Activated naive CD8-positive, alpha-beta T cell treated with anti-CD3 and anti-CD28 coated beads, Interleukin-2, amount 10 ng/mL, durations not matched to agents 7 days and 5 days (primary cell): ENCODE measurements at regions not wholly inside any gene's neighbourhood (a gene's known extent, or its start where the extent isn't known, plus 50 kb on each side); places are given as distances from the start of the nearest gene placed in this dataset.

ENCODE experiments used
- ATAC-seq: fragments of 150-1000 bp; cut with Tn5 transposase; one replicate; pipeline ENCODE4 v1.10.0; 2021; ENCODE audit warnings: low read depth, moderate library complexity
- POLR2A ChIA-PET: fragments of 350-600 bp; sonication (Branson Sonifier 250); formaldehyde crosslinking; loops from one replicate; lab custom pipeline; 2021; ENCODE audit warnings: antibody characterized with exemption; lab: Charles Lee
- DNase-seq: peaks from one replicate; pipeline ENCODE4 v3.0.0; 2021
- H3K27ac Mint-ChIP-seq: one replicate; pipeline ENCODE4 v1.8.0; 2022; ENCODE audit warnings: mild to moderate bottlenecking, mixed read lengths
- H3K27me3 Mint-ChIP-seq: one replicate; pipeline ENCODE4 v1.8.0; 2022; ENCODE audit warnings: mild to moderate bottlenecking, moderate library complexity, mixed read lengths
- H3K36me3 Mint-ChIP-seq: one replicate; pipeline ENCODE4 v1.8.0; 2021; ENCODE audit warnings: mild to moderate bottlenecking, mixed read lengths
- H3K4me1 Mint-ChIP-seq: one replicate; pipeline ENCODE4 v1.8.0; 2021; ENCODE audit warnings: mixed read lengths
- H3K4me3 Mint-ChIP-seq: one replicate; pipeline ENCODE4 v1.8.0; 2022; ENCODE audit warnings: mild to moderate bottlenecking, moderate library complexity, mixed read lengths
- H3K9me3 Mint-ChIP-seq: one replicate; pipeline ENCODE4 v1.8.0; 2021; ENCODE audit warnings: mixed read lengths

DNA sequence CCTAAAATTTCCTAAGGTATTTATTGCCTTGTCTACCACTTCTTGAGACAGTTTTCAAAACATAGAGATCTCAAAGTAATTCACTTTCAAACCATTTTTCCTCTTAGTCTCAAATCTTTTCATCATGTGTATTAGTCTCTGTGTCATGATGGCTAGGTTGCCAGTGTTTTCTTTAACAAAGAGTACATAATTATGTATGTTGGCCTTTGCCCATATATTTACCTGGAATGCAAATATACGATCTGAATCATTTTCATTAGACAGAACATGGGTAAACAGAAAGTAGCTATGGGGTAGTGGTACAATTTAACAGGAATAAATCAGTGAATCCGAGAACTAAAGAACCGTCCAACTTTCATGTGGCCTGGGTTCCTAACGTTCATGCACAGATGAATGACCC, 852.1 kb upstream of the MBL2 start:
- ATAC-seq: no peak
- no peak overlapping the region for H3K4me3 Mint-ChIP-seq
- H3K4me1 Mint-ChIP-seq: no peaks in the 10 kb centered on the region
- DNase-seq: no peak
- no peaks in the 10 kb centered on the region for H3K36me3 Mint-ChIP-seq
- no peak overlapping the region for H3K27ac Mint-ChIP-seq
- no peaks in the 10 kb centered on the region for H3K27me3 Mint-ChIP-seq
- H3K9me3 Mint-ChIP-seq: peaks cover 5% of the 10 kb centered on the region
- POLR2A ChIA-PET: no interaction called here

DNA sequence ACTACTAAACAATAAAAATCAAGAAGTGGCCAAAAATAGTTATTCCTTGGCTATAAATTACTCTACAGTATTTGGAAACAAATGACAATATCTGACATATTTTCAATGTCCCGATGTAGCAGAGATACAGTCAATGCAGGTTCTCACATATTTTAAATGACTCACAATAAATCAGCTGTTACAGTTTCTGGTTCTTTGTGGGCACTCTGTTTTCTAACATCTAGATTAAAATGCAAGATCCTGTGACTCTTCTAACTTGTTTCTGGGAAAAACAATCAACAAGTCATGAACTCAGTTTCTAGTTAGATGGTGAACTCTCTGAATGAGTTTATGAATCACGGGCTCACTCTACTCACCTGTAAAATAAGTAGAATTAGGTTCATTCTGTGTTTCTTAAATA, 849.6 kb upstream of the MBL2 start:
- DNase-seq (no peak), ATAC-seq (no peak)
- Mint-ChIP-seq H3K27me3 (no peaks in the 10 kb centered on the region), H3K4me3 (no peak overlapping the region), H3K36me3 (no peaks in the 10 kb centered on the region), H3K4me1 (no peaks in the 10 kb centered on the region), H3K9me3 (no peaks in the 10 kb centered on the region), H3K27ac (no peak overlapping the region)
- POLR2A ChIA-PET: no interaction called here

DNA sequence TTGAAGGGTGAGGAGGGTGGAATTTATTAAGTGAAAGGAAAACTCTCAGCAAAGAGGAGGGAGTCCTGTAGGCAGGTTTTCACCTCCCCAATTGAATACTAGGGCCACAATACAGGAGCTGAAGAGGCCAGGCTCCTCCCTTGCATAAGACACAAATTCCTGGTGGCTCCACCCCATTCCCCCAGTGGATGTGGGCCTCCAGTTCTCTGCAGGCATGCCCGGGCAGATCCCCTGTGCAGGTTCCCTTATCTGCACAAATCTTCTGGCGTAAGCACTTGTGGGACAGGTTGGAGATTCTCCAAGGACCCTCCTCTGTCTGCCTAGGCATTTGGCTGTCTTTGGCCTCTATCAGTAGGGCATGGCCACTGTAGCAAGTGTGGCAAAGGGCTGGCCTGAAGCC, 847.1 kb upstream of the MBL2 start:
- Mint-ChIP-seq H3K36me3 (no peaks in the 10 kb centered on the region), H3K27me3 (no peaks in the 10 kb centered on the region), H3K9me3 (no peaks in the 10 kb centered on the region), H3K4me1 (no peaks in the 10 kb centered on the region), H3K4me3 (no peak overlapping the region), H3K27ac (no peak overlapping the region)
- POLR2A ChIA-PET: no interaction called here
- DNase-seq (no peak), ATAC-seq (no peak)

DNA sequence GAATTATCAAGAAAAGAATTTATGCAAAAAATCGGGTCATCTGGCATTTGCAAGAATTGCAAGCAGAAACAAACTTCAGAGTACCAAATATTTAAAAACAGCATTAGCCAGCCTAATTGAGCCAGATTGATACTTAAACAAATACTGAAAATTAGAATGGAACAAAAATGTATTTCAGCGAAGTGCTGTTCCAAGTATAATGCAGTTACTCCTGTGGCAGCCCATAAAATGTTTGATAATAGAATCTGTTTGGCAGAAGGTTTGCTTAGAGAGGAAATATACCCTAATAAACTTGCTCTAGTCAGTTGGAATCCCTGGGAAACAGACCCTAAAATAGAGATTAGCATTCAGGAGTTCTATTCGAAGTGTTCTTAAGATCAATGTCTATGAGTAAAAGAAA, 835.1 kb upstream of the MBL2 start:
- Mint-ChIP-seq H3K9me3 (peaks cover 2% of the 10 kb centered on the region), H3K27ac (no peak overlapping the region), H3K36me3 (no peaks in the 10 kb centered on the region), H3K4me3 (no peak overlapping the region), H3K27me3 (no peaks in the 10 kb centered on the region), H3K4me1 (no peaks in the 10 kb centered on the region)
- POLR2A ChIA-PET: no interaction called here
- DNase-seq: no peak
- ATAC-seq: no peak

DNA sequence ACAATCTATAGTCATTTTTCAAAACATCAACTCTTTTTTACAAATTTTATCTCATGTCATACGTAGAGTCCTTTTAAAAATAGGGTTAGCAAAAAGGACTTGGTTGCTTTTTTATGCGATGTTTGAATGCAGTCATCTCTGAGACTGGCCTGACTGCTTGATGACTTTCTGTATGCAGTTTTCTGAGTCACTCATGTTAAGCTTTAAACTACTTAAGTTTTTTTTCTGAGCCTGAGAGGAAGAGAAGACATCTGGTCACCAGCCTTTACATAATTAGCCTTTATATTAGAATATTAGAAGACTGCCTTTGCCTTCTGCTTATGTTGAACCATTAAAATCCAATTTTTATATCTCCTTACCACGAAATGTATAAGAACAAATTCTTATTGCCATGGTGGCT, 834.4 kb upstream of the MBL2 start:
- H3K27me3 Mint-ChIP-seq: no peaks in the 10 kb centered on the region
- POLR2A ChIA-PET: no interaction called here

DNA sequence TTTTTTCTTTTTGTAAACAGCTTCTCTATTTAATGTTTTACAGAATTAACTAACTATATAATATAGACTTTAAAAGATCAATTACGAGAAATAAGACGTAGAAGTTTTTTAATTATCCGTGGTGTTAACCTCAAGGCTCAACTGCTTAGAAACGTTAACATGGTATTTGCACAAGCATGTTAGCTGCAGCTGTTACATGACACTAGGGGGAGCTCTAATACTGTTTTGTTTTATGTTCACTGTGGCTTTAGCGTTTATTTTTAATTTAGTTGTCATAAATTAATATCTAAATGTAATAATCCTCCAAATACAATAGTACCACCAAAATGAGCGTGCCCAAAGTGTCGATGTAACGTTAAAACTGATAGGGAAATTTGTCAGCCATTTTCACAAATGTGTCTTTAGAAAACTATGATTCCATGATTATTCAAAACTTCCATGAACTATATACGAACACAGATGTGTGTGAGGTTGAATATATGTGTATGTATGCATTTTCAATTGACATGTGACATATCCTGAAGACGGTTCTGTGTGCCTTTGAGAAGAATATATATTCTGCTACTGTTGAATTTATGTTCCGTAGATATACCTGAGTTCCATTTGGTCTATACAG, 828.8 kb upstream of the MBL2 start:
- ATAC-seq (no peak), DNase-seq (no peak)
- H3K36me3 Mint-ChIP-seq: no peaks in the 10 kb centered on the region
- no peaks in the 10 kb centered on the region for H3K4me1 Mint-ChIP-seq
- POLR2A ChIA-PET: no interaction called here
- no peaks in the 10 kb centered on the region for H3K9me3 Mint-ChIP-seq
- H3K27ac Mint-ChIP-seq: no peak overlapping the region
- no peak overlapping the region for H3K4me3 Mint-ChIP-seq
- H3K27me3 Mint-ChIP-seq: no peaks in the 10 kb centered on the region

More for the DNA sequence above, 834.4 kb upstream of the MBL2 start:
- H3K4me1 Mint-ChIP-seq: no peaks in the 10 kb centered on the region
- no peak for ATAC-seq
- DNase-seq: no peak
- H3K36me3 Mint-ChIP-seq: no peaks in the 10 kb centered on the region
- H3K27ac Mint-ChIP-seq: no peak overlapping the region
- peaks cover 2% of the 10 kb centered on the region for H3K9me3 Mint-ChIP-seq
- no peak overlapping the region for H3K4me3 Mint-ChIP-seq

DNA sequence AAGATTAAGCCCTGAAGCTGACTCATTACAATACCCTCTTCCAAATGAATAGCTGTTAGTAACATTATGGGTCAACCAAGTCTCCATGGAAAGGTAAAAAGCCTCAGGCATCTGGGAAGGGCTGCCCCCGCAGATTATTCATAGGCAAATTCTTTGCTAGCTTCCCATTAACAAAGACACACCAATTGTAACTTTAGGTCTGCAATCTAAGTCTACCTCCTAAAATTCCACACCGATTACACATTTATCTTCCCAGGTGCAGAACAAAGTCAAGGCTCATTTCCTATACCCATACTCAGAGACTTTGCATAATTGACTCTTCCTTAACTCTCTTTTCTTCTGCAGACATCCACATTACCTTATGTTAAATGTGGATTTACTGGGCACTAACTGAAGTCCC, 826.3 kb upstream of the MBL2 start:
- Mint-ChIP-seq H3K4me3 (no peak overlapping the region), H3K27me3 (no peaks in the 10 kb centered on the region), H3K27ac (no peak overlapping the region), H3K4me1 (no peaks in the 10 kb centered on the region), H3K9me3 (peaks cover 3% of the 10 kb centered on the region), H3K36me3 (no peaks in the 10 kb centered on the region)
- no peak for ATAC-seq
- DNase-seq: no peak
- POLR2A ChIA-PET: no interaction called here

DNA sequence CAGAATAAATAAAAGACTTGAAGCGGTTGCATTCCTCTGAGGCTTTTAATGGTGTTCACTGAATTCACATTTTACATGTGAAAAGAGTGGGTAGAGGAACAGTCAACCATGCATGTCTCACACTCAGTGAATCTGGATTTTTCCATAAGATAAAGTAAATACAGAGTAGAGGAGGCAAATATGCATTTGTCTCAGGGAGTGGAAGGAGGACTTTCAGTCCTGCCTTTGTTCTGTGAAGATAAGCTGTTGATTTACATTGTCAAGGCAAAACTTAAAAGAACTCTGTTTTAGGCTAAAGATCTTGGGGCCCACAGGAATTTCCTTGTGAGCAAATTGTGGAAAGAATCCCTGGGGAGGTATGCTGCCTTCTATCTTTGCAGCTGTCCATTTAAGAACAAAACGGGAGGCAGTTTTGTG, 825.3 kb upstream of the MBL2 start:
- H3K9me3 Mint-ChIP-seq: peaks cover 3% of the 10 kb centered on the region

DNA sequence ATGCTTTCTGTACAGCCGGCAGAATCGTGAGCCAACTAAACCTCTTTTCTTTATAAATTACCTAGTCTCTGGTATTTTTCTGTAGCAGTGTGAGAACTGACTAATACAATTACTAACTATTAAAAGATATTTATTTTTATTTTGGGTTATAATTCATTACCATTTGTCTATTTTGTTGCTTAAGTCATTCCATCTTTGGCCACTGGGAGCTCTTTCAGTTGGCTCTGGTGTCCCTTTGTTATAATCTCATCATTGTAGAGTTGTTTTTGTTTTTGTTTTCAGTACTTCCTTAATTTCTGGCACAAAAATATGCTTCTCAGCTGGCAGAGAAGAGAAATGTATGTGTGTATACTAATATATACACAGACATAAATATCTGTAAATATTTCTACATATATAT, 807.9 kb upstream of the MBL2 start:
- POLR2A ChIA-PET: no interaction called here

More for the DNA sequence above, 825.3 kb upstream of the MBL2 start:
- no peak overlapping the region for H3K4me3 Mint-ChIP-seq
- H3K4me1 Mint-ChIP-seq: no peaks in the 10 kb centered on the region
- no peak overlapping the region for H3K27ac Mint-ChIP-seq
- H3K36me3 Mint-ChIP-seq: no peaks in the 10 kb centered on the region
- POLR2A ChIA-PET: no interaction called here
- DNase-seq (no peak), ATAC-seq (no peak)
- no peaks in the 10 kb centered on the region for H3K27me3 Mint-ChIP-seq

DNA sequence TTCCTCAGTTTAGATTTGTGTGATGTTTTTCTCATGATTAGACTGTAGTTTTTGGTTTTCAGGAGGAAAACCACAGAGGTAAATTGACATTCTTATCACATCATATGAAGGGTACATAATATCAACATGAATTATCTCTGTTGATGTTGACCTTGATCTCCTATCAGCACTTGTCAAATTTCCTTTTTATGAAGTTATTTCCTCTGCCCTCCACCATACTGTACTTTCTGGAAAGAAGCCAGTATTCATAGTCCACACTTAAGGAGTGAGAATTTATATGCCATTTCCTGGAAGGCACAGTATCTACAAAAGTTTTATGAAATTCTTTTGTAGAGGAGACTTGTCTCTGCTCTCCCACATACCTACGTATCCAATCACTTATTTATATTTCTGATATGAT, 807.2 kb upstream of the MBL2 start:
- no peak for ATAC-seq
- H3K27me3 Mint-ChIP-seq: no peaks in the 10 kb centered on the region
- H3K4me3 Mint-ChIP-seq: no peak overlapping the region
- H3K36me3 Mint-ChIP-seq: no peaks in the 10 kb centered on the region
- no peak for DNase-seq
- H3K27ac Mint-ChIP-seq: no peak overlapping the region
- no peaks in the 10 kb centered on the region for H3K4me1 Mint-ChIP-seq
- H3K9me3 Mint-ChIP-seq: peaks cover 3% of the 10 kb centered on the region
- POLR2A ChIA-PET: no interaction called here

More for the DNA sequence above, 807.9 kb upstream of the MBL2 start:
- Mint-ChIP-seq H3K4me1 (no peaks in the 10 kb centered on the region), H3K4me3 (no peak overlapping the region), H3K36me3 (no peaks in the 10 kb centered on the region), H3K27ac (no peak overlapping the region), H3K9me3 (peaks cover 3% of the 10 kb centered on the region), H3K27me3 (no peaks in the 10 kb centered on the region)
- no peak for ATAC-seq
- no peak for DNase-seq

DNA sequence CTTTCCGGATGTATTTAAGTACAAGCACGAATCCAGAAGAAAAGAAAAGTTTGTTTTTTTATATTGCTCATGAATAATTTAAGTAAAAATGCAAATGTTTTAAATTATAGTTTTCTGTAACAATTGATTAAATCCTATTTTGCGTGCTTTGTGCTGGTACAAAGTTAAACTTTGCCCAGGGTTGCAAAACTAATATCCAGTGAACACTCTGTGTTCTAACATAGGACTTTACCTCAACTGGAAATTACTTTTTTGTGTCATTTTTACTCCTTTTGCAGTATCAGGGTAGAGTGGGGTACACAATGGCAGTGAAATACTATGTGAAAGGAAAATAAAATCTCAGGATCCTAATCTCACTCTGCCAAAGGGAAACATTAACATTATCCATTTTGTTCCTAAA, 801.4 kb upstream of the MBL2 start:
- H3K36me3 Mint-ChIP-seq: no peaks in the 10 kb centered on the region
- H3K4me3 Mint-ChIP-seq: no peak overlapping the region
- no peaks in the 10 kb centered on the region for H3K27me3 Mint-ChIP-seq
- DNase-seq (no peak), ATAC-seq (no peak)
- H3K27ac Mint-ChIP-seq: no peak overlapping the region
- POLR2A ChIA-PET: no interaction called here
- no peaks in the 10 kb centered on the region for H3K9me3 Mint-ChIP-seq
- no peaks in the 10 kb centered on the region for H3K4me1 Mint-ChIP-seq

DNA sequence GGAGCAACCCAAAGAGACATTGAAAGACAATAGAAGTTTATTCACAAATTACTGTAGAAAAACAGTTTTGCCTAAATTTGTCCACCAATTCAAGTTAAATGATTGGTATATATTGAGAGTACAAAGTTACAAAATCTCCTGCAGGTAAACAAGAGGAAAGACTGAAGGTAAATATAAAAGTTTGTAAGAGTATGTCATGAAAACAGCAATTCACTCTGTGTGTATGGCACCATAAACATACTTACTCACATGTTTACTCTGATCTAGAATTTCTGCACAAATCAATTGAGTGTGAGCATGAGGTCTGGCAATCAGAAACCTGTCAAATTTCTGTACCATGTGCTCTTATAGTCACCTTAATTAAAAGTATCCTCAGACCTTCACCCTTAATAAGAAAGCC, 800.9 kb upstream of the MBL2 start:
- Mint-ChIP-seq H3K4me1 (no peaks in the 10 kb centered on the region), H3K27me3 (no peaks in the 10 kb centered on the region), H3K4me3 (no peak overlapping the region), H3K9me3 (no peaks in the 10 kb centered on the region), H3K36me3 (no peaks in the 10 kb centered on the region), H3K27ac (no peak overlapping the region)
- ATAC-seq (no peak), DNase-seq (no peak)
- POLR2A ChIA-PET: no interaction called here

DNA sequence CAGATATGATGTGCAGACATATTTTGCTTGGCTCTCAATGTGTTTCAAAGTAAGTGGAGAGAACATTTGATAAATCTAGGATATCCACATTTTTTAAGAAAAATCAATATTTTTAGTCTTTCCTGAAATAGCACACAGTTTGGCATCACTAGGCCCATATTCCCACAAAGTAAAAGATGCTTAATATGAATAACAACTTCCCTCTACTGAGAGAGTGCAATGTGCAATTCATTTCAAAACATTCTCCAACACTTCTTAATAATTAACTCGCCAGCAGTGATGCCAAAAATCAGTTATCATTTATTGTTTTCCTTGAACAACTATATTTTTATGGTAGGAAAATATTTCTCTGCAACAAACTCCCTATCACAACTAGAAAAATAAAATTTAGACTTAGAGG, 800.2 kb upstream of the MBL2 start:
- Mint-ChIP-seq H3K27me3 (no peaks in the 10 kb centered on the region), H3K4me1 (no peaks in the 10 kb centered on the region), H3K9me3 (no peaks in the 10 kb centered on the region), H3K27ac (no peak overlapping the region), H3K36me3 (no peaks in the 10 kb centered on the region), H3K4me3 (no peak overlapping the region)
- DNase-seq (no peak), ATAC-seq (no peak)
- POLR2A ChIA-PET: no interaction called here

DNA sequence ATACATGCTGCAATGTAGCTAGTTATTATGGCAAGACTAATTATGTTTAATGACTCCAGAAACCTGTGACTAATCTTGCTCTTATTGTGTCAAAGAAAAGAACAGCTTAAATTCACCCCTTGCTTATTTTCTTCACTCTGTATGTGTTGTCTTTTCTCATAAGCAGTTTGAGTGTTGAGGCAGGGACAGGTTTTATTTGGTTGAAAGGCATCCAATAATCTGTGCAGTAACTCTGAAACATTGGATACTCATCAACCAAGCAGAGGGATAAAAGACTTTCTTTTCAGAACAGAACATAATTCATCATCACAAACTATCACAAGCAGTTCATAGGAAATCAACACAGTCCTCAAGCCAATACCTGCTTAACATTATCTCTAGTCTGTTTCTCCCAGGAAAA, 797.6 kb upstream of the MBL2 start:
- no peak overlapping the region for H3K27ac Mint-ChIP-seq
- no peaks in the 10 kb centered on the region for H3K36me3 Mint-ChIP-seq
- no peaks in the 10 kb centered on the region for H3K27me3 Mint-ChIP-seq
- POLR2A ChIA-PET: no interaction called here
- H3K4me3 Mint-ChIP-seq: no peak overlapping the region
- DNase-seq: no peak
- H3K4me1 Mint-ChIP-seq: no peaks in the 10 kb centered on the region
- no peak for ATAC-seq
- H3K9me3 Mint-ChIP-seq: no peaks in the 10 kb centered on the region

DNA sequence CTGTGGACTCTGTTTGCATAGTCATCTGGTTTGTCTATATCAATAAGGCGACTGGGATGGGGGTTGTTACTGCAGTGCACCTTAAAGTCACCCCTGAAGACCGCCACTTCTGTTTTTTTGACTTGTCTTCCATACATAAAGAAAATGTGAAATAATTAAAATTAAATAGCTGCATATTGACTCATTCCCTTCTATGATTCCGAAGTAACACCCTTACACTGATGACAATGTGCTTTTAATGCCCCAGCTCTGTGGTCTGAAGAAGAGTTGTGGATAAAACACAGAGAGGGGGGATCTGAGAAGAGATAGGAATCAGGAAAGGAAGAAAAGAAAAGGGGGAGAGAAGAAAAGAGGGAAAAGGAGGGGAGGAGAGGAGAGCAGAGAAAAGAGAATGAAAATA, 796.9 kb upstream of the MBL2 start:
- Mint-ChIP-seq H3K36me3 (no peaks in the 10 kb centered on the region), H3K4me1 (no peaks in the 10 kb centered on the region), H3K27ac (no peak overlapping the region), H3K27me3 (no peaks in the 10 kb centered on the region), H3K9me3 (no peaks in the 10 kb centered on the region), H3K4me3 (no peak overlapping the region)
- POLR2A ChIA-PET: no interaction called here
- ATAC-seq (no peak), DNase-seq (no peak)
